HUES48 (cell line): ENCODE measurements at regions not wholly inside any gene's neighbourhood (a gene's known extent, or its start where the extent isn't known, plus 50 kb on each side); places are given as distances from the start of the nearest gene placed in this dataset.

ENCODE experiments used
- H3K27ac ChIP-seq: one replicate; pipeline ENCODE4 v1.7.0; 2013; ENCODE audit warnings: low read depth, low read length, inconsistent platforms
- H3K27me3 ChIP-seq: 2 replicates; pipeline ENCODE4 v1.6.1; 2013; ENCODE audit warnings: mild to moderate bottlenecking, low read length; ENCODE audit not compliant: control insufficient read depth, insufficient read depth
- H3K36me3 ChIP-seq: 2 replicates; pipeline ENCODE4 v1.6.1; 2013; ENCODE audit warnings: low read length; ENCODE audit not compliant: control insufficient read depth, insufficient read depth
- H3K4me1 ChIP-seq: 2 replicates; pipeline ENCODE4 v1.6.1; 2013; ENCODE audit warnings: mild to moderate bottlenecking, low read length; ENCODE audit not compliant: control insufficient read depth, insufficient read depth
- H3K4me3 ChIP-seq: 2 replicates; pipeline ENCODE4 v1.5.1; 2013; ENCODE audit warnings: mild to moderate bottlenecking, low read depth, low read length
- H3K9ac ChIP-seq: 2 replicates; pipeline ENCODE4 v1.6.1; 2013; ENCODE audit warnings: mild to moderate bottlenecking, low read depth, low read length, moderate library complexity
- H3K9me3 ChIP-seq: 2 replicates; pipeline ENCODE4 v1.6.1; 2013; ENCODE audit warnings: low read length; ENCODE audit not compliant: control insufficient read depth, insufficient read depth

DNA sequence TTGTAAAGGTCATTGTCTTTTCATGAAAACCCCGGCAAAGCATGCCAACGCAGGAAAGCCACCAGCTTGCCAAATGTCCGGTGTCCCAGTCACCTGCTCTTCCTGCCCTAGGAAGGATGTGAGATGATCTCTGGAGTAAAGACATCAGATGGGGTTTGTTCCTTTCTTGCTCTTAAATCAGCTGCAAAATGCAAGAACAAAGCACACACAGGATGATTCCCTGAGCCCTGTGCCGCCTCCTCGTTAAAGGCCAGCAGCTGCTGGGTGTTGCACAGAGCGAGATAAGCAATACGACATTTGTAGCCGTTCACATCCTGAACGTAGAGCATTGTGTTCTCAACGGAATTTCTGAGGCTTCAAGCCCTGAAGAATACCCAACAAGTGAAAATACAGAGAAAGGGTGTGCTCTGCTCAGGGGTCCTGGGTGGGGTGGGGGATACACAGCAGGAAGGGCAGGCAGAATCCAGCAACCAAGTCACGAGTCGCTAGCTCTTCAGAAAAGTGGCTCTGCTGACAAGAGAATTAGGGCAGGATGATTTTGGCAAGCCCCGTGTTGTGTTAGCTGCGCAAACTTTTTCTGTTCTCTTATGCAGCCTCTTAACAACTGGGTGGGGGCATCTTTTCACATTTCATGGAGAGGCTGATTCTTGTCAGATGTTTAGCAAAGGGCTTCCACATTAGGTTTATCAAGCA lies 229.2 kb upstream of the MAP3K1 start:
- Histone ChIP-seq H3K4me3 (no peak overlapping the region), H3K27me3 (no peaks in the 10 kb centered on the region), H3K9ac (no peak overlapping the region), H3K4me1 (no peaks in the 10 kb centered on the region), H3K9me3 (no peaks in the 10 kb centered on the region), H3K36me3 (no peaks in the 10 kb centered on the region), H3K27ac (no peak overlapping the region)

DNA sequence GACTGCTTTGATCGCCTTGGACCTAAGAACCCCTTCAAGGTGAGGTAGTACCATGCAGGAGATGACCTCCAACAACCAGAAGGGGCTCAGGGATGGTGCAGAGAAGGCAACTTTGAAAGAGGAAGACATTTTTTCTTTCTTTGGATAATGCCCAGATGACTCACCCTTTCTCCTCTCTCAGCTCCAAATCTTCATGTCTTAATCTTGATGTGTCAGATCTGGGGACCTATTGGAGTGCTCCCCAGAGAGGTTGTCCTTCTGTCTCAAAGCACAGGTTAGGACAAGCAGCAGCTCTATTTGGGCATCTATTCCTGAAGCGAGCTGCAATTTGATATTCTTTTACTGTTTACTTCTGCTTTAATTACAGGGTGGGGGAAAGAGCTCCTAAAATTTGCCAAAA lies 229.9 kb upstream of the MAP3K1 start:
- H3K4me1 ChIP-seq = no peaks in the 10 kb centered on the region
- no peaks in the 10 kb centered on the region for H3K9me3 ChIP-seq
- H3K9ac ChIP-seq = no peak overlapping the region
- no peak overlapping the region for H3K4me3 ChIP-seq
- no peaks in the 10 kb centered on the region for H3K27me3 ChIP-seq
- no peak overlapping the region for H3K27ac ChIP-seq
- H3K36me3 ChIP-seq = no peaks in the 10 kb centered on the region

DNA sequence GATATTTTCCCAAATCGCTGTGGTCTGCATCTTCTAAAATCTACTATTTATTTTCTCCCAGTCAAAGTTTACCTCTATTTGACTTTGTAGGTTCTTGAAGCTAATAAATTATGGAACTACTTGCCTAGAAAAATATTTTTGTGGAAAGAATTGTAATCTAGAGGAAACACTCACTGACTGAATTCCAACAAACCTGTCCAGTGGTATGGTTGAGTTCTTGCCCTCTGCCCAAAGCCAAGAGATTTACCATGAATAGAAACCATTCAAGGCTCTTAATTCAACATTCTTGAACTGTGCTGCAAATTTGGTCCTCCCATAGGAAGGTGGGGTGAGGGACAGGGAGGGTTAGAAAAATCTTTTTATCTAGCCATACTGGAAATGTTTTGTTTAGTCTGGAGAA lies 233.9 kb upstream of the MAP3K1 start:
- no peaks in the 10 kb centered on the region for H3K4me1 ChIP-seq
- H3K9ac ChIP-seq = no peak overlapping the region
- H3K4me3 ChIP-seq = no peak overlapping the region
- H3K9me3 ChIP-seq = no peaks in the 10 kb centered on the region
- H3K36me3 ChIP-seq = no peaks in the 10 kb centered on the region
- no peaks in the 10 kb centered on the region for H3K27me3 ChIP-seq
- no peak overlapping the region for H3K27ac ChIP-seq

DNA sequence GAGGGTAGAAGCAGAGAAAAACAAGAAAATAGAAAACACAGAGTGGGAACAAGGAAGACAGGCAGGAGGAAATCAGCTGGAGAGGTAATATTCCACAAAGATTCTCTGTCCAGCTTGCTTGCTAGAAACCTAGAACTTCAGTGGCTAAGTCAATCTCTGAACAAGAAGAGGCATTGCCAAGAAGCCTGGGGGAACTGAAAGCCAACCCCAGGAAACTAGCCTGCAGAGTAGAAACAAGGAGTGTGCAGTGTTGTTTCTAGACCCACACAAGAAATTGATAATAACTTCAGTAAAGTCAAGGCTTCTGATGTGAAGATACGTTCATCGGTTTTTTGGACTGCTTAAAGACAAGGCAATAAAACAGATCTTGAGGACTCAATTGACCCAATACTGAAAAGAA lies 234.5 kb upstream of the MAP3K1 start:
- Histone ChIP-seq H3K4me1 (no peaks in the 10 kb centered on the region), H3K4me3 (no peak overlapping the region), H3K27me3 (no peaks in the 10 kb centered on the region), H3K9me3 (no peaks in the 10 kb centered on the region), H3K27ac (no peak overlapping the region), H3K9ac (no peak overlapping the region), H3K36me3 (no peaks in the 10 kb centered on the region)

DNA sequence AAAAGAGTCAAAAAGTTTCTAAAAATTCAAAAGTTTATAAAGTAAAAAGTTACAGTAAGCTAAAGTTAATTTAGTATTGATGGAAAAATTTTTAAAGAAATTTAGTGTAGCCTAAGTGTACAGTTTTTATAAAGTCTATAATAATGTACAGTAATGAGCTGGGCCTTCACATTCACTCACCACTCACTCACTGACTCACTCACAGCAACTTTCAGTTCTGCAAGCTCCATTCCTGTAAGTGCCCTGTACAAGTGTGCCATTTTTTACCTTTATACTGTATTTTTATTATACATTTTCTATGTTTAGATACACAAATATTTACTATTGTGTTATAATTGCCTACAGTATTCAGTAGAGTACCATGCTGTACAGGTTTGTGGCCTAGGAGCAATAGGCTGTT lies 239.5 kb upstream of the MAP3K1 start:
- peaks cover 14% of the 10 kb centered on the region for H3K9me3 ChIP-seq
- no peaks in the 10 kb centered on the region for H3K4me1 ChIP-seq
- no peaks in the 10 kb centered on the region for H3K27me3 ChIP-seq

DNA sequence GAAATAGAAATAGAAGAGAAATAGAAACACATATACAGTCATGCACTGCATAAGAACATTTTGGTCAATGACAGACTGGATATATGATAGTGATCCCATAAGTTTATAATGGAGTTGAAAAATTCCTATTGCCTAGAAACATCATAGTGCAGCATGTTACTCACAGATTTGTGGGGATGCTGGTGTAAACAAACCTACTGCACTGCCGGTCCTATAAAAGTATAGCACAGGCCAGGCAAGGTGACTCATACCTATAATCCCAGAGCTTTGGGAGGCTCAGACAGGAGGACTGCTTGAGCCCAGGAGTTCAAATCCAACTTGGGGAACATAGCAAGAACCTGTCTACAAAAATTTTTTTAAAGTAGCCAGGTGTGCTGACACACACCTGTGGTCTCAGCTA lies 240.6 kb upstream of the MAP3K1 start:
- Histone ChIP-seq H3K4me1 (no peaks in the 10 kb centered on the region), H3K27ac (no peak overlapping the region), H3K9ac (no peak overlapping the region), H3K36me3 (no peaks in the 10 kb centered on the region), H3K27me3 (no peaks in the 10 kb centered on the region), H3K4me3 (no peak overlapping the region), H3K9me3 (peaks cover 14% of the 10 kb centered on the region)

More for the DNA sequence above, 239.5 kb upstream of the MAP3K1 start:
- Histone ChIP-seq H3K4me3 (no peak overlapping the region), H3K27ac (no peak overlapping the region), H3K36me3 (no peaks in the 10 kb centered on the region), H3K9ac (no peak overlapping the region)

DNA sequence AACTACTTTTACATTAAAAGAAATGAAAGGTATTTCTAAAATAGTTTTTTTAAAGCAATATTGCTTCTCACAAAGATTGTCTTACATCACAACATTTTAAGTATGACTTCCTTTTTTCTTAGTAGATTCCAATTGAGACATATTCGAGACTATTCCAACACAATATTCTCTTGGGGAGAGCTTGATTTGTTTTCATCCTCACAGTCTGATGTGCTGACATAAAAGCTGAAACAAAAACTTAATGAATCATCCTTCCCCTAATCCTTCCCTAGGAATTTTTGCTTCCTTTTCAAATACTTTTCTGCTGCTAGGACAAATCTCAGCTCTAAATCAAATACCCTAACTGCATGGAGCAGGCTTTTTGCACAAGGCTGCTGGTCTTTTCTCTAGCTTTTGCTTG lies 245.8 kb upstream of the MAP3K1 start:
- H3K9ac ChIP-seq = no peak overlapping the region
- H3K9me3 ChIP-seq = peaks cover 14% of the 10 kb centered on the region
- no peak overlapping the region for H3K27ac ChIP-seq
- no peak overlapping the region for H3K4me3 ChIP-seq
- no peaks in the 10 kb centered on the region for H3K27me3 ChIP-seq
- no peaks in the 10 kb centered on the region for H3K36me3 ChIP-seq
- H3K4me1 ChIP-seq = peaks cover 14% of the 10 kb centered on the region; the same call in 1 of the 2 replicates

DNA sequence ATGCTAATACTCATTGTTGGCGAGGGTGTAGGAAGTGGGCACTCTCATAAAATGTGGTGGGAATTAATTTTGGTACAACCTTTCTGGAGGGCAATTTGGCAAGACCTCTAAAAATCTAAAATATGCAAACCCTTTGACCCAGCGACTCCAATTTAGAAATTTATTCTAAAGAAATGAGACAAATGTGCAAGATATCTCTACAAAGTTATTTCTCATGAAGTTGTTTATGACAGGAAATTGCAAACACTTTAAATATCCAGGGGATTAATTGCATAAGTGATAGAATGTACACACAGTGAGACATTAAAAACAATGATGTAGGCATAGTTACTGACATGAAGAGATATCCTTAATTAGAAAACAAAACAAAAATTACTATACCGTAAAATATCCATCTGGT lies 246.3 kb upstream of the MAP3K1 start:
- no peak overlapping the region for H3K4me3 ChIP-seq
- H3K27me3 ChIP-seq = no peaks in the 10 kb centered on the region
- H3K4me1 ChIP-seq = peaks cover 14% of the 10 kb centered on the region; the same call in 1 of the 2 replicates
- H3K36me3 ChIP-seq = no peaks in the 10 kb centered on the region
- no peak overlapping the region for H3K27ac ChIP-seq
- H3K9ac ChIP-seq = no peak overlapping the region
- H3K9me3 ChIP-seq = peaks cover 14% of the 10 kb centered on the region

DNA sequence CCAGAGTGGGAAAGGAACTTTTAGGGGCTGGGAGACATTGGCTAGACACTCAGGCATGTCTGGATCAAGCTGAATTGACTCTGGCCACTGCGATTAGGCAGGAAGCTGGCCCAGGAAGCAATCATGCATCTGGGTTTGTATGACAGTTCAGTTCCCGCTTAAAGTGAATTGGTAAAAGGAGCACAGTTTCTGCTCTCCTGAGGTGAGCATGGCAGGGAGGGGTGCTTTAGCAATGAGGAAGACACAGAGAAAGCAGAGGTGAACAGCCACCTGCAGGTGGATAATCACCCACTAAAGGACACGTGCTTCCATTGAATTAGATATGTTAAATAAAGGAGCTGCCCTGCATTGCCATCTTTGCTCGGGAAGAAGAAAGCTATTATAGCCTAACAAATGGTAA lies 248.1 kb upstream of the MAP3K1 start:
- Histone ChIP-seq H3K9ac (no peak overlapping the region), H3K36me3 (no peaks in the 10 kb centered on the region), H3K27me3 (no peaks in the 10 kb centered on the region), H3K9me3 (no peaks in the 10 kb centered on the region), H3K4me1 (peaks cover 14% of the 10 kb centered on the region; the same call in 1 of the 2 replicates), H3K27ac (no peak overlapping the region), H3K4me3 (no peak overlapping the region)

DNA sequence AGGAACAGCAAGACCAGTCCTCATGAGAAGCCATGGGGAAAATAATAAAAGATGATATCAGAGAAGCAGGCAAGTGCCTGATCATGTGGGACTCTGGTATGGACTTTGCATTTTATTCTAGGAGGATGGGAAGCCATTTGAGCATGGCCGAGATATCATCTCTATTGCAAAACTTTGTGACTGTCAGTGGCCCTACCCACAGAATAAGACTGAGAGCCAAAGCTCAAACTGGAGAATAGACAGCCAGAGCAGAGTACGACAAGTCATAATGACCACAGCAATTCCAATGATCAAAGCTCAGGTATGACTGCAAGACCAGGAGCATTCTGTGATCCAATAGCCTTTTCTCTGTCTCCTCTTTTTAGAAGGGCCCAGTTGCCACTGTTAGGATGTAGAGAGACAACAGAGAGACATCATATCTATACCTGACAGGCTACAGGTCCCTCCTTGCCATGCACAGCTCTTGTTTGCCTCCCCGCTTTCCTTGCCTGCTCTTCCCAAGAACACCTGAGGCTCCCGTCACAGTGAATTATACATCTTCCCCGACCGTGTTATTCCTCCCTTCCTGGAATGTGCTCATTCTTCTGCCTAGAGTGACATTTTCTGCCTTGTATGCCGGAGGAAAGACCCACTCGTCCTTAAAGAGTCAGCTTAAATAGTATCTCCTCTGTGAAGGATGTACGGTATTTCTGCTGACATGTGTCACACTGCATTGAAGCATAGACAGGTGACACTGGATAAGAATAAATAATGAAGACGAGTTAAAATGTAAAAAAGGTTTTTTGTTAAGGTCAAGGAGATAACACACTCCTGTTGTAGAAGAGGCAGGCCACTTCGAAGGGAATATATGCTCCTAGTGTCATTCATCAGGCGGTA lies 248.7 kb upstream of the MAP3K1 start:
- Histone ChIP-seq H3K9me3 (no peaks in the 10 kb centered on the region), H3K9ac (no peak overlapping the region), H3K36me3 (no peaks in the 10 kb centered on the region), H3K4me1 (peaks cover 14% of the 10 kb centered on the region; the same call in 1 of the 2 replicates), H3K27me3 (no peaks in the 10 kb centered on the region), H3K27ac (no peak overlapping the region), H3K4me3 (no peak overlapping the region)

DNA sequence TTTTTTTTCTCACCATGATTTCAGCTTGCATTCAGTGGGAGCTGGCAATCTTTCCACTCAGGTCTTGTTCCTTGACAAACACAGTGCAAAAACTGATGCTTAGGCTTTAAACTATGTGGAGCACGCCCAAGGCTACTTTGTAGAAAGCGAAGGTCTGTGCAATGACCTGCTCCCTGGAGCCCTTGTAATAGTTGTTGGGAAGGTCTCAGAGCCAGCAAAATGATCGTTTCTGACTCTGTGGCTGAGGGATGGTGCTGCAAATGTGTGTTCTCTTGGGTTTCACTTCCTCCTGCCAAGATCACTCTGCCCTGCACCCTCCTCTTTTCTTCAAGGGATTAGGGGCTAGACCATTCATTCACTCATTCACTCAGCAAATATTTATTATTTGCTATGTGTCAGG lies 249.7 kb upstream of the MAP3K1 start:
- H3K27ac ChIP-seq = no peak overlapping the region
- H3K36me3 ChIP-seq = no peaks in the 10 kb centered on the region
- no peaks in the 10 kb centered on the region for H3K9me3 ChIP-seq
- no peak overlapping the region for H3K4me3 ChIP-seq
- H3K9ac ChIP-seq = no peak overlapping the region
- peaks cover 14% of the 10 kb centered on the region; the same call in 1 of the 2 replicates for H3K4me1 ChIP-seq
- H3K27me3 ChIP-seq = no peaks in the 10 kb centered on the region
